ENCODE measurements at regions not wholly inside any gene's neighbourhood (a gene's known extent, or its start where the extent isn't known, plus 50 kb on each side); places are given as distances from the start of the nearest gene placed in this dataset.

DNA sequence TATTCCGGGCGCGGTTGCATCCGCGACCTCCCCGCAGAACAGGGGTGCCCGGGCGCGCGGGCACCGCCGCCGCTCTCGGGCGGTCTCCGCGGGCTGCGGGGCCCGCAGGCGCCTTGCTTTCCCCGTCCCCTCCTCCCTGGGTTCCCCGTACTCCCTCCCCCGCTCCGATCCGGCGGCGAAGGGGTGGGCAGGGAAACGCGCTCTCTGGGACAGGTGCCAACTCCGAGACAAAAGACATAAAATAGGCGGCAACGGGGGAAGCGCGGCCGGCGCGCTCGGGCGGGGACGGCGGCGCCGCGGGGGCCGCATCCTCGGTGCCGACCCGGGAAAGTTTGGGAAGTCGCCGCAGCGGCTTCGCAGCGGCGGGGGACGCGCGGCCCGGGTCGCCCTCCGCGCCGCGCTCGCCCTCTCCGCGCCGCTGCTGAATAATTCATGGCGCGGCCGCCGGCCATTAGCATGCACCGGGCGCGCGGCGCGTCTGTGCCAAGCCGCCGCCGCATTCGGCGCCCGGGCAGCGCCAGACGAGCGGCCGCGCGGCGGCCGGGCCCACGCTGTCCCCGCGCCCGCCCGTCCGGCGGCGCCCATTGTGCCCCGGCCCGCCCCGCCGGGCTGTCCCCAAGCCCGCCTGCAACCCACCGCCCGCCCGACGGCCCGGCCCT lies 78.7 kb upstream of the PPARA start:
- TF ChIP-seq, protein P1, sequence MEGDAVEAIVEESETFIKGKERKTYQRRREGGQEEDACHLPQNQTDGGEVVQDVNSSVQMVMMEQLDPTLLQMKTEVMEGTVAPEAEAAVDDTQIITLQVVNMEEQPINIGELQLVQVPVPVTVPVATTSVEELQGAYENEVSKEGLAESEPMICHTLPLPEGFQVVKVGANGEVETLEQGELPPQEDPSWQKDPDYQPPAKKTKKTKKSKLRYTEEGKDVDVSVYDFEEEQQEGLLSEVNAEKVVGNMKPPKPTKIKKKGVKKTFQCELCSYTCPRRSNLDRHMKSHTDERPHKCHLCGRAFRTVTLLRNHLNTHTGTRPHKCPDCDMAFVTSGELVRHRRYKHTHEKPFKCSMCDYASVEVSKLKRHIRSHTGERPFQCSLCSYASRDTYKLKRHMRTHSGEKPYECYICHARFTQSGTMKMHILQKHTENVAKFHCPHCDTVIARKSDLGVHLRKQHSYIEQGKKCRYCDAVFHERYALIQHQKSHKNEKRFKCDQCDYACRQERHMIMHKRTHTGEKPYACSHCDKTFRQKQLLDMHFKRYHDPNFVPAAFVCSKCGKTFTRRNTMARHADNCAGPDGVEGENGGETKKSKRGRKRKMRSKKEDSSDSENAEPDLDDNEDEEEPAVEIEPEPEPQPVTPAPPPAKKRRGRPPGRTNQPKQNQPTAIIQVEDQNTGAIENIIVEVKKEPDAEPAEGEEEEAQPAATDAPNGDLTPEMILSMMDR (IDR thresholded peaks at IDR 0.05): no peak
- TF ChIP-seq FOXJ3 (CRISPR knock-in tag; IDR thresholded peaks at IDR 0.05) (no peak), EZH2phosphoT487 (IDR thresholded peaks at IDR 0.05; ENCODE audit: borderline replicate concordance, low read depth) (no peak)
